DND-41 (cell line): ENCODE measurements at regions not wholly inside any gene's neighbourhood (a gene's known extent, or its start where the extent isn't known, plus 50 kb on each side); places are given as distances from the start of the nearest gene placed in this dataset.

Source experiments
- EZH2 ChIP-seq: IDR thresholded peaks from 3 replicates; pipeline ENCODE4 v1.6.1; 2012; ENCODE audit warnings: borderline replicate concordance, low read depth, mild to moderate bottlenecking, moderate library complexity, low read length, inconsistent platforms; ENCODE audit not compliant: severe bottlenecking
- TF ChIP-seq, protein P1 (sequence below): IDR thresholded peaks from 2 replicates; pipeline ENCODE4 v1.5.1; 2012; ENCODE audit warnings: borderline replicate concordance, low read length, moderate library complexity, mild to moderate bottlenecking; ENCODE audit not compliant: poor library complexity, severe bottlenecking; ENCODE audit errors: extremely low read depth

DNA sequence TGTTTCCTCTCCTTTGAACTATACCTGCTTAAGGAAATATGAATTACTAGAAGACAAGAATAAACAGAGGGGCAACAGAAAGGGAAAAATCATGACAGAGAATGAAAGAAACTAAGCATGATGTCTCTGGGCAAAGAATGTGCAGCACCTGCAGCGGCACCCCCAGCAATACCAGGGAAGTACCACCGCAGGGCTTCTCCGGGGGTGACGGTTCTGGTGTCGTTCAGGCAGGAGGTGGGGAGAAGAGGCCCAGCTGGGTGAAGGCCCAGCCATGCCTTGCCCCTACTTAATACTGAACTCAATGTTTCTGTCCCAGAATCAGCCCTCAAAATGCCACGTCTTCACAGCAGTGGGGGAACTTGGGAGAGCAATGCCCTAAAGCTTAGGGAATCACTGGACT lies 337.6 kb downstream of the CDC14C start:
- TF ChIP-seq, protein P1, sequence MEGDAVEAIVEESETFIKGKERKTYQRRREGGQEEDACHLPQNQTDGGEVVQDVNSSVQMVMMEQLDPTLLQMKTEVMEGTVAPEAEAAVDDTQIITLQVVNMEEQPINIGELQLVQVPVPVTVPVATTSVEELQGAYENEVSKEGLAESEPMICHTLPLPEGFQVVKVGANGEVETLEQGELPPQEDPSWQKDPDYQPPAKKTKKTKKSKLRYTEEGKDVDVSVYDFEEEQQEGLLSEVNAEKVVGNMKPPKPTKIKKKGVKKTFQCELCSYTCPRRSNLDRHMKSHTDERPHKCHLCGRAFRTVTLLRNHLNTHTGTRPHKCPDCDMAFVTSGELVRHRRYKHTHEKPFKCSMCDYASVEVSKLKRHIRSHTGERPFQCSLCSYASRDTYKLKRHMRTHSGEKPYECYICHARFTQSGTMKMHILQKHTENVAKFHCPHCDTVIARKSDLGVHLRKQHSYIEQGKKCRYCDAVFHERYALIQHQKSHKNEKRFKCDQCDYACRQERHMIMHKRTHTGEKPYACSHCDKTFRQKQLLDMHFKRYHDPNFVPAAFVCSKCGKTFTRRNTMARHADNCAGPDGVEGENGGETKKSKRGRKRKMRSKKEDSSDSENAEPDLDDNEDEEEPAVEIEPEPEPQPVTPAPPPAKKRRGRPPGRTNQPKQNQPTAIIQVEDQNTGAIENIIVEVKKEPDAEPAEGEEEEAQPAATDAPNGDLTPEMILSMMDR = no peak
- no peak for TF ChIP-seq EZH2
